HepG2 (cell line): ENCODE measurements at regions not wholly inside any gene's neighbourhood (a gene's known extent, or its start where the extent isn't known, plus 50 kb on each side); places are given as distances from the start of the nearest gene placed in this dataset.
A peak's percentile ranks its signal among the peaks of the same experiment; 100 is the strongest.

Experiments used
- ATAC-seq: fragments of 200-7000 bp; cut with Tn5 transposase; 3 replicates; pipeline ENCODE4 v1.9.1; 2020; ENCODE audit warnings: mild to moderate bottlenecking, moderate library complexity
- BruUV-seq: library from RNA; stranded (reverse); fragments of 400-500 nt; replicated peaks from 2 replicates; lab custom pipeline; 2021; lab: Mats Ljungman, UMichigan
- CTCF ChIA-PET: fragments of 300-600 bp; formaldehyde crosslinking; extraction: SDS; loops from one replicate; lab custom pipeline; 2021; ENCODE audit warnings: low total read pairs, inconsistent platforms, low intra/inter-chr PET ratio; lab: Yijun Ruan, JAX
- POLR2A ChIA-PET: fragments of 350-600 bp; sonication (Branson Sonifier 250); formaldehyde crosslinking; loops from one replicate; lab custom pipeline; 2020; ENCODE audit warnings: antibody characterized with exemption, inconsistent platforms; lab: Yijun Ruan, JAX
- DNase-seq: peaks from one replicate; pipeline ENCODE4 v3.0.0-alpha.2; 2015; ENCODE audit warnings: low spot score
- FAIRE-seq: peaks from 3 replicates; lab custom pipeline; 2011; peaks lifted over from hg19 to GRCh38; lab: Jason Lieb, UNC
- H2AFZ ChIP-seq: one replicate; pipeline ENCODE4 v1.6.1; 2011; ENCODE audit warnings: low read length, inconsistent platforms
- H3K27ac ChIP-seq: fragments of 300-600 bp; 3 replicates; pipeline ENCODE4 v1.8.0; 2011; ENCODE audit warnings: mixed run types, mild to moderate bottlenecking, mixed read lengths, low read length, inconsistent platforms; ENCODE audit not compliant: insufficient read depth; ENCODE audit errors: extremely low read length
- H3K27me3 ChIP-seq, 2 experiments: fragments of 200-600 bp in 1 of 2; 2 replicates in 1 of 2; 3 replicates in 1 of 2; pipeline versions ENCODE4 v1.6.0 to v1.8.0; 2011; ENCODE audit warnings: low read length in 2 of 2, mild to moderate bottlenecking in 2 of 2, moderate library complexity in 2 of 2, inconsistent platforms in 1 of 2; ENCODE audit not compliant: insufficient read depth in 2 of 2, control insufficient read depth in 1 of 2
- H3K36me3 ChIP-seq, 2 experiments: fragments of 200-600 bp in 1 of 2; replicated peaks in 1 of 2; 2 replicates in 1 of 2; 3 replicates in 1 of 2; pipeline versions ENCODE4 v1.5.1 to v1.8.0; 2011; ENCODE audit warnings: low read length in 2 of 2, inconsistent platforms in 1 of 2; ENCODE audit not compliant: insufficient read depth in 2 of 2, control insufficient read depth in 1 of 2
- H3K4me1 ChIP-seq: 2 replicates; pipeline ENCODE4 v1.5.1; 2012; ENCODE audit warnings: low read length, inconsistent platforms; ENCODE audit not compliant: insufficient read depth
- H3K4me2 ChIP-seq: 2 replicates; pipeline ENCODE4 v1.6.0; 2011; ENCODE audit warnings: low read depth, low read length, inconsistent platforms
- H3K4me3 ChIP-seq, 3 experiments: fragments of 200-600 bp in 1 of 3; sonication (generic), shearing (Covaris generic) in 1 of 3; replicated peaks in 1 of 3; 2 replicates each; pipeline ENCODE4 v1.5.1; 2011 to 2016; ENCODE audit warnings: low read length in 3 of 3, inconsistent platforms in 2 of 3, low read depth in 2 of 3, mild to moderate bottlenecking in 2 of 3, control low read depth in 1 of 3, mixed read lengths in 1 of 3; ENCODE audit not compliant: insufficient read depth in 1 of 3
- H3K79me2 ChIP-seq: one replicate; pipeline ENCODE4 v1.6.1; 2011; ENCODE audit warnings: low read length, inconsistent platforms; ENCODE audit not compliant: insufficient read depth
- H3K9ac ChIP-seq: 2 replicates; pipeline ENCODE4 v1.6.0; 2011; ENCODE audit warnings: mild to moderate bottlenecking, low read depth, low read length, inconsistent platforms; ENCODE audit not compliant: insufficient read depth
- H3K9me3 ChIP-seq: 2 replicates; pipeline ENCODE4 v1.5.1; 2012; ENCODE audit warnings: mild to moderate bottlenecking, low read length
- H4K20me1 ChIP-seq: 2 replicates; pipeline ENCODE4 v1.6.0; 2011; ENCODE audit warnings: inconsistent platforms, mild to moderate bottlenecking, low read length, moderate library complexity; ENCODE audit not compliant: insufficient read depth
- ARNTL ChIP-seq: sonication (generic); formaldehyde crosslinking; IDR thresholded peaks from 2 replicates; pipeline ENCODE4 v1.4.0; 2020; ENCODE audit warnings: mild to moderate bottlenecking, missing genetic modification reagents
- ASH2L ChIP-seq: fragments of 300-600, 200-600 bp; sonication (generic); IDR thresholded peaks from 2 replicates; pipeline ENCODE4 v1.7.0; 2017; ENCODE audit warnings: low read depth, mild to moderate bottlenecking, moderate library complexity, mixed read lengths, low read length; ENCODE audit not compliant: insufficient read length
- CBX2 ChIP-seq, 2 experiments: fragments of 200-600 bp in 1 of 2; sonication (generic); formaldehyde crosslinking in 1 of 2; IDR thresholded peaks; 2 replicates each; pipeline versions ENCODE4 v1.7.0 to v1.8.1; 2018 to 2022; ENCODE audit warnings: low read depth in 2 of 2, low read length in 1 of 2, mild to moderate bottlenecking in 1 of 2, missing genetic modification reagents in 1 of 2
- DMAP1 ChIP-seq: IDR thresholded peaks from 2 replicates; pipeline ENCODE4 v1.6.1; 2016
- DR1 ChIP-seq: sonication (generic); formaldehyde crosslinking; IDR thresholded peaks from 2 replicates; pipeline ENCODE4 v1.8.0; 2021; ENCODE audit warnings: mild to moderate bottlenecking, missing genetic modification reagents, inconsistent platforms
- FOXA3 ChIP-seq: IDR thresholded peaks from 2 replicates; pipeline ENCODE4 v1.6.1; 2016; ENCODE audit warnings: missing genetic modification reagents, missing compliant biosample characterization
- KMT2A ChIP-seq: sonication (generic); formaldehyde crosslinking; IDR thresholded peaks from 2 replicates; pipeline ENCODE4 v1.4.0; 2020; ENCODE audit warnings: missing genetic modification reagents
- ONECUT2 ChIP-seq: sonication (generic); formaldehyde crosslinking; IDR thresholded peaks from 2 replicates; pipeline ENCODE4 v1.4.0; 2020; ENCODE audit warnings: missing genetic modification reagents
- PAX8 ChIP-seq: sonication (generic); formaldehyde crosslinking; IDR thresholded peaks from 2 replicates; pipeline ENCODE4 v1.8.0; 2022; ENCODE audit warnings: mild to moderate bottlenecking, missing genetic modification reagents, borderline replicate concordance
- PPARG ChIP-seq: conservative IDR thresholded peaks from 2 replicates; pipeline ENCODE4 v1.6.1; 2016; ENCODE audit warnings: missing biosample characterization, missing genetic modification reagents
- SMAD1 ChIP-seq: sonication (generic); formaldehyde crosslinking; IDR thresholded peaks from 2 replicates; pipeline ENCODE4 v1.4.0; 2020; ENCODE audit warnings: missing genetic modification reagents, low read depth, mild to moderate bottlenecking, borderline replicate concordance
- STAT5B ChIP-seq: sonication (generic); formaldehyde crosslinking; IDR thresholded peaks from 2 replicates; pipeline ENCODE4 v1.4.0; 2020; ENCODE audit warnings: missing genetic modification reagents
- ZNF17 ChIP-seq: sonication (generic); formaldehyde crosslinking; IDR thresholded peaks from 2 replicates; pipeline ENCODE4 v1.5.0; 2020; ENCODE audit warnings: mild to moderate bottlenecking, missing genetic modification reagents
- ZNF598 ChIP-seq: sonication (generic); formaldehyde crosslinking; IDR thresholded peaks from 2 replicates; pipeline ENCODE4 v1.5.1; 2020; ENCODE audit warnings: mild to moderate bottlenecking, missing genetic modification reagents, borderline replicate concordance
- ZNF660 ChIP-seq: sonication (generic); formaldehyde crosslinking; IDR thresholded peaks from 2 replicates; pipeline ENCODE4 v1.5.1; 2020; ENCODE audit warnings: mild to moderate bottlenecking, low read depth, missing genetic modification reagents, borderline replicate concordance
- ZNF737 ChIP-seq: sonication (generic); formaldehyde crosslinking; IDR thresholded peaks from 2 replicates; pipeline ENCODE4 v1.5.0; 2020; ENCODE audit warnings: missing genetic modification reagents, mild to moderate bottlenecking, borderline replicate concordance
- ZSCAN12 ChIP-seq: sonication (generic); formaldehyde crosslinking; IDR thresholded peaks from 2 replicates; pipeline ENCODE4 v1.9.0; 2021; ENCODE audit warnings: mild to moderate bottlenecking, missing genetic modification reagents
- WGBS: methylation state at CpG from one replicate; pipeline ENCODE4 v1.1.6; 2017; ENCODE audit warnings: low lambda C conversion rate; 5-methylcytosine and 5-hydroxymethylcytosine counted together
- in situ Hi-C: cut with HindIII; loops from 2 replicates; pipeline ENCODE4 v1.10.0; 2017; ENCODE audit warnings: low pct_unique_long_range_greater_than_20kb; ENCODE audit not compliant: extremely low pct_ligation_motif_present
- intact Hi-C: fragments of 100-400 bp; cut with micrococcal nuclease; formaldehyde crosslinking; loops from one replicate; pipeline ENCODE4 v1.10.0; 2022; ENCODE audit not compliant: unreplicated experiment
- TF ChIP-seq, protein P1 (sequence below): sonication (generic); formaldehyde crosslinking; IDR thresholded peaks from 2 replicates; pipeline ENCODE4 v1.9.0; 2022; ENCODE audit warnings: missing genetic modification reagents, mild to moderate bottlenecking, borderline replicate concordance
- TF ChIP-seq, protein P2 (sequence below): sonication (generic); formaldehyde crosslinking; IDR thresholded peaks from 2 replicates; pipeline ENCODE4 v1.5.0; 2020; ENCODE audit warnings: missing genetic modification reagents
- TF ChIP-seq, protein P3 (sequence below): sonication (generic); formaldehyde crosslinking; IDR thresholded peaks from 2 replicates; pipeline ENCODE4 v1.8.1; 2023; ENCODE audit warnings: missing genetic modification reagents, mild to moderate bottlenecking, borderline replicate concordance

DNA sequence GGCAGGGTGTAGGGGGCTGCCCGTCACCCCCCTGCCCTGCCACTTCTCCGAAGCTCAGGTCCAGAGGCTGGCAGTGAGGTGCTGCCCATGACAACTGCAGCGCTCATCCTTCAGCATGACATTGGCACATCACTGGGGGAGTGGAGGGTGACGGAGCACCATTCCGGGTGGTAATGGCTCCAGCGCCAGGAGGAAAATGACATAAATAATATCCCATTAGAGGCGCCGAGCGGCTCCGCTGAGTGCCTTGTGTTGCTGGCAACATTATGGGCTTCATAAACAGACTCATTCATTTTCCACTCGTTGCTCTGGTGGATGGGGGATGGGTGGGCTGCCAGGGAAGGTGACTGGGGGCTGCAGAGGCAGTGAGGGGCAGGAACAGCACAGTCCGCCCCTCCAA, 56.9 kb upstream of the CTNNBL1 start (continued):
- TF ChIP-seq, protein P1, sequence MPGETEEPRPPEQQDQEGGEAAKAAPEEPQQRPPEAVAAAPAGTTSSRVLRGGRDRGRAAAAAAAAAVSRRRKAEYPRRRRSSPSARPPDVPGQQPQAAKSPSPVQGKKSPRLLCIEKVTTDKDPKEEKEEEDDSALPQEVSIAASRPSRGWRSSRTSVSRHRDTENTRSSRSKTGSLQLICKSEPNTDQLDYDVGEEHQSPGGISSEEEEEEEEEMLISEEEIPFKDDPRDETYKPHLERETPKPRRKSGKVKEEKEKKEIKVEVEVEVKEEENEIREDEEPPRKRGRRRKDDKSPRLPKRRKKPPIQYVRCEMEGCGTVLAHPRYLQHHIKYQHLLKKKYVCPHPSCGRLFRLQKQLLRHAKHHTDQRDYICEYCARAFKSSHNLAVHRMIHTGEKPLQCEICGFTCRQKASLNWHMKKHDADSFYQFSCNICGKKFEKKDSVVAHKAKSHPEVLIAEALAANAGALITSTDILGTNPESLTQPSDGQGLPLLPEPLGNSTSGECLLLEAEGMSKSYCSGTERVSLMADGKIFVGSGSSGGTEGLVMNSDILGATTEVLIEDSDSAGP (CRISPR knock-in tag): peak; percentile 50; the same call in 1 of the 2 replicates
- TF ChIP-seq ZNF17 (CRISPR knock-in tag): no peak
- TF ChIP-seq PAX8 (CRISPR knock-in tag): no peak
- TF ChIP-seq CBX2 (IDR thresholded peaks at IDR 0.05; ENCODE audit: low read depth, low read length): no peak
- TF ChIP-seq CBX2 (CRISPR knock-in tag; IDR thresholded peaks at IDR 0.05; ENCODE audit: low read depth): no peak
- no peak for TF ChIP-seq FOXA3 (CRISPR knock-in tag)

GRCh38 chr20:37636212-37636975, 57.4 kb upstream of the CTNNBL1 start:
- Histone ChIP-seq H3K9ac (no peak overlapping the region), H3K36me3 (no peaks in the 10 kb centered on the region), H3K9me3 (no peaks in the 10 kb centered on the region), H3K4me2 (peak overlapping the region; percentile 81), H3K27ac (no peak overlapping the region), H4K20me1 (0 out of 2 replicates have a peak, but pooled peaks cover 2% of the 10 kb centered on the region), H3K4me3 (peak overlapping the region; percentile 2 to 47 (median 10); a peak in 3 of 6 replicates), H2AFZ (no peak overlapping the region), H3K4me1 (peaks cover 18% of the 10 kb centered on the region), H3K27me3 (peaks cover 0 to 2% of the 10 kb centered on the region in 2 experiments; a peak in 1 of 5 replicates), H3K79me2 (no peaks in the 10 kb centered on the region)
- ChIA-PET CTCF (no interaction called here), POLR2A (no interaction called here)
- peak; percentile 86 for ATAC-seq
- 19% methylated on average over 13 of the region's 14 CpGs for WGBS
- peak; percentile 69 for DNase-seq
- FAIRE-seq: no peak
- BruUV-seq: no TSS peak
- in situ Hi-C loops: no loop called here
- intact Hi-C loops: no loop called here
- TF ChIP-seq DR1 (CRISPR knock-in tag): 0 out of 2 replicates have a peak, but pooled peaks have one; percentile 19
- TF ChIP-seq ZNF598 (CRISPR knock-in tag): peak; percentile 84; the same call in 1 of the 2 replicates
- no peak for TF ChIP-seq ARNTL (CRISPR knock-in tag)
- TF ChIP-seq ZSCAN12: no peak
- TF ChIP-seq, protein P2, sequence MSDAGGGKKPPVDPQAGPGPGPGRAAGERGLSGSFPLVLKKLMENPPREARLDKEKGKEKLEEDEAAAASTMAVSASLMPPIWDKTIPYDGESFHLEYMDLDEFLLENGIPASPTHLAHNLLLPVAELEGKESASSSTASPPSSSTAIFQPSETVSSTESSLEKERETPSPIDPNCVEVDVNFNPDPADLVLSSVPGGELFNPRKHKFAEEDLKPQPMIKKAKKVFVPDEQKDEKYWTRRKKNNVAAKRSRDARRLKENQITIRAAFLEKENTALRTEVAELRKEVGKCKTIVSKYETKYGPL: no peak
- TF ChIP-seq ONECUT2 (CRISPR knock-in tag): no peak
- no peak for TF ChIP-seq PPARG
- 0 out of 2 replicates have a peak, but pooled peaks have one; percentile 34 for TF ChIP-seq SMAD1 (CRISPR knock-in tag)
- TF ChIP-seq, protein P3, sequence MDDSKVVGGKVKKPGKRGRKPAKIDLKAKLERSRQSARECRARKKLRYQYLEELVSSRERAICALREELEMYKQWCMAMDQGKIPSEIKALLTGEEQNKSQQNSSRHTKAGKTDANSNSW (CRISPR knock-in tag): peak; percentile 51; the same call in 1 of the 2 replicates
- no peak for TF ChIP-seq ZNF660 (CRISPR knock-in tag)
- TF ChIP-seq ASH2L: peak; percentile 40
- TF ChIP-seq STAT5B (CRISPR knock-in tag): no peak
- no peak for TF ChIP-seq ZNF737 (CRISPR knock-in tag)
- no peak for TF ChIP-seq DMAP1 (CRISPR knock-in tag)
- TF ChIP-seq KMT2A: 0 out of 2 replicates have a peak, but pooled peaks have one; percentile 13
